ENCODE measurements at regions not wholly inside any gene's neighbourhood (a gene's known extent, or its start where the extent isn't known, plus 50 kb on each side); places are given as distances from the start of the nearest gene placed in this dataset.

- TF ChIP-seq TEAD4 (IDR thresholded peaks at IDR 0.05) (no peak), REST (IDR thresholded peaks at IDR 0.05; ENCODE audit: low read depth) (no peak), CREB1 (IDR thresholded peaks at IDR 0.05; ENCODE audit: low read depth) (no peak), TAF1 (IDR thresholded peaks at IDR 0.05; ENCODE audit: low read depth) (no peak), FOXM1 (IDR thresholded peaks at IDR 0.05; ENCODE audit: borderline replicate concordance, low read depth) (no peak), TCF12 (IDR thresholded peaks at IDR 0.05; ENCODE audit: low read depth) (no peak), YY1 (IDR thresholded peaks at IDR 0.05; ENCODE audit: low read depth) (no peak), MAX (IDR thresholded peaks at IDR 0.05) (no peak), NFIC (IDR thresholded peaks at IDR 0.05) (no peak), ZBTB7A (IDR thresholded peaks at IDR 0.05; ENCODE audit: low read depth) (no peak), EGR1 (IDR thresholded peaks at IDR 0.05) (no peak), RAD21 (IDR thresholded peaks at IDR 0.05; ENCODE audit: low read depth) (no peak), USF1 (IDR thresholded peaks at IDR 0.05) (no peak), EP300 (IDR thresholded peaks at IDR 0.05; ENCODE audit: borderline replicate concordance) (no peak), CEBPB (IDR thresholded peaks at IDR 0.05) (no peak)
Observed at GRCh38 chr21:24628046-24628445, 979.2 kb downstream of the MRPL39 start.

- TF ChIP-seq TEAD4 (IDR thresholded peaks at IDR 0.05) (no peak), EGR1 (IDR thresholded peaks at IDR 0.05) (no peak), CREB1 (IDR thresholded peaks at IDR 0.05; ENCODE audit: low read depth) (no peak), FOXM1 (IDR thresholded peaks at IDR 0.05; ENCODE audit: borderline replicate concordance, low read depth) (no peak), ZBTB7A (IDR thresholded peaks at IDR 0.05; ENCODE audit: low read depth) (no peak), MAX (IDR thresholded peaks at IDR 0.05) (no peak), EP300 (IDR thresholded peaks at IDR 0.05; ENCODE audit: borderline replicate concordance) (no peak), CEBPB (IDR thresholded peaks at IDR 0.05) (no peak), YY1 (IDR thresholded peaks at IDR 0.05; ENCODE audit: low read depth) (no peak), USF1 (IDR thresholded peaks at IDR 0.05) (no peak), NFIC (IDR thresholded peaks at IDR 0.05) (no peak), TAF1 (IDR thresholded peaks at IDR 0.05; ENCODE audit: low read depth) (no peak), RAD21 (IDR thresholded peaks at IDR 0.05; ENCODE audit: low read depth) (no peak), TCF12 (IDR thresholded peaks at IDR 0.05; ENCODE audit: low read depth) (no peak)
Observed at GRCh38 chr21:24617819-24618218, 989.5 kb downstream of the MRPL39 start.

GRCh38 chr21:24594082-24594481 is 1013.2 kb downstream of the MRPL39 start:
- TF ChIP-seq TCF12 (IDR thresholded peaks at IDR 0.05; ENCODE audit: low read depth) (no peak), MAX (IDR thresholded peaks at IDR 0.05) (no peak), RAD21 (IDR thresholded peaks at IDR 0.05; ENCODE audit: low read depth) (no peak), TEAD4 (IDR thresholded peaks at IDR 0.05) (no peak), ZBTB7A (IDR thresholded peaks at IDR 0.05; ENCODE audit: low read depth) (no peak), USF1 (IDR thresholded peaks at IDR 0.05) (no peak), YY1 (IDR thresholded peaks at IDR 0.05; ENCODE audit: low read depth) (no peak), CEBPB (IDR thresholded peaks at IDR 0.05) (no peak), NFIC (IDR thresholded peaks at IDR 0.05) (no peak), REST (IDR thresholded peaks at IDR 0.05; ENCODE audit: low read depth) (no peak), FOXM1 (IDR thresholded peaks at IDR 0.05; ENCODE audit: borderline replicate concordance, low read depth) (no peak), EP300 (IDR thresholded peaks at IDR 0.05; ENCODE audit: borderline replicate concordance) (no peak), TAF1 (IDR thresholded peaks at IDR 0.05; ENCODE audit: low read depth) (no peak), EGR1 (IDR thresholded peaks at IDR 0.05) (no peak)

- no peak for TF ChIP-seq YY1 (IDR thresholded peaks at IDR 0.05; ENCODE audit: low read depth)
- TF ChIP-seq RAD21 (IDR thresholded peaks at IDR 0.05; ENCODE audit: low read depth) = no peak
- TF ChIP-seq CEBPB (IDR thresholded peaks at IDR 0.05) = no peak
- no peak for TF ChIP-seq EGR1 (IDR thresholded peaks at IDR 0.05)
- no peak for TF ChIP-seq ZBTB7A (IDR thresholded peaks at IDR 0.05; ENCODE audit: low read depth)
- no peak for TF ChIP-seq NFIC (IDR thresholded peaks at IDR 0.05)
Observed at GRCh38 chr21:24590261-24590660, 1017.0 kb downstream of the MRPL39 start.

GRCh38 chr21:24583473-24583872 is 1023.8 kb downstream of the MRPL39 start:
- no peak for TF ChIP-seq TAF1 (IDR thresholded peaks at IDR 0.05; ENCODE audit: low read depth)
- TF ChIP-seq USF1 (IDR thresholded peaks at IDR 0.05) = no peak
- TF ChIP-seq NFIC (IDR thresholded peaks at IDR 0.05) = no peak
- no peak for TF ChIP-seq CREB1 (IDR thresholded peaks at IDR 0.05; ENCODE audit: low read depth)
- TF ChIP-seq EP300 (IDR thresholded peaks at IDR 0.05; ENCODE audit: borderline replicate concordance) = no peak
- no peak for TF ChIP-seq ZBTB7A (IDR thresholded peaks at IDR 0.05; ENCODE audit: low read depth)
- TF ChIP-seq MAX (IDR thresholded peaks at IDR 0.05) = no peak
- no peak for TF ChIP-seq TCF12 (IDR thresholded peaks at IDR 0.05; ENCODE audit: low read depth)
- TF ChIP-seq RAD21 (IDR thresholded peaks at IDR 0.05; ENCODE audit: low read depth) = no peak
- TF ChIP-seq YY1 (IDR thresholded peaks at IDR 0.05; ENCODE audit: low read depth) = no peak
- TF ChIP-seq EGR1 (IDR thresholded peaks at IDR 0.05) = no peak
